Adrenal gland (tissue), 5 donors: ENCODE measurements at regions not wholly inside any gene's neighbourhood (a gene's known extent, or its start where the extent isn't known, plus 50 kb on each side); places are given as distances from the start of the nearest gene placed in this dataset.

Source experiments
- POLR2A ChIP-seq, 2 donors: fragments of 450-650 bp; IDR thresholded peaks; one replicate each; pipeline ENCODE4 v1.6.1; 2017; ENCODE audit warnings: antibody characterized with exemption in 2 of 2, mild to moderate bottlenecking in 2 of 2, moderate library complexity in 1 of 2
- TF ChIP-seq, protein P1 (sequence below), 6 experiments: fragments of 450-650 bp in 4 of 6; fragments of 200-600 bp in 2 of 6; sonication (generic) in 1 of 6; IDR thresholded peaks; 1 replicate in 5 of 6; 2 replicates in 1 of 6; pipeline versions ENCODE4 v1.5.1 to v1.8.0; 2016 to 2021; ENCODE audit warnings: antibody characterized with exemption in 6 of 6, mild to moderate bottlenecking in 2 of 6, moderate library complexity in 1 of 6
- donor health status: DM: no; HTN: no; CAD: no.

DNA sequence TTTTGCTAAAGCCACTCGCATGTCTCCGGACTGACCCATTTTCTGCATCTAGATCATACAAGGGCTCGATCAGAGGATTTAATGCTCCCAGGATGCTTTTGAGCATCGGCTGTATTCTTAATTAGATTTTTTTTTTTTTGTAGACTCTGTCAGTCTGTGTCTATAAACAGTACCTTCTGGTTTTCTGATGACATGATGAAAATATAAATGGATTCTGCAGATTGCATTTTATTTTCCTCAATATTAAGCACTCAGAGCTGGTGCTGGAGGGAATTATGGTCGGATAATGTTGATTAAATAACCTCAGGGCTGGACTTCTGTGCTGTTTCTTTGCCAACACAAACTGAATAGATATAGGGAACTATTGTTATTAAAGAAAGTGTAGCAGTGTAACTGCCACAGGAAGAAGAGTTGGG is 57.1 kb upstream of the LIMCH1 start:
- TF ChIP-seq, protein P1, sequence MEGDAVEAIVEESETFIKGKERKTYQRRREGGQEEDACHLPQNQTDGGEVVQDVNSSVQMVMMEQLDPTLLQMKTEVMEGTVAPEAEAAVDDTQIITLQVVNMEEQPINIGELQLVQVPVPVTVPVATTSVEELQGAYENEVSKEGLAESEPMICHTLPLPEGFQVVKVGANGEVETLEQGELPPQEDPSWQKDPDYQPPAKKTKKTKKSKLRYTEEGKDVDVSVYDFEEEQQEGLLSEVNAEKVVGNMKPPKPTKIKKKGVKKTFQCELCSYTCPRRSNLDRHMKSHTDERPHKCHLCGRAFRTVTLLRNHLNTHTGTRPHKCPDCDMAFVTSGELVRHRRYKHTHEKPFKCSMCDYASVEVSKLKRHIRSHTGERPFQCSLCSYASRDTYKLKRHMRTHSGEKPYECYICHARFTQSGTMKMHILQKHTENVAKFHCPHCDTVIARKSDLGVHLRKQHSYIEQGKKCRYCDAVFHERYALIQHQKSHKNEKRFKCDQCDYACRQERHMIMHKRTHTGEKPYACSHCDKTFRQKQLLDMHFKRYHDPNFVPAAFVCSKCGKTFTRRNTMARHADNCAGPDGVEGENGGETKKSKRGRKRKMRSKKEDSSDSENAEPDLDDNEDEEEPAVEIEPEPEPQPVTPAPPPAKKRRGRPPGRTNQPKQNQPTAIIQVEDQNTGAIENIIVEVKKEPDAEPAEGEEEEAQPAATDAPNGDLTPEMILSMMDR (IDR thresholded peaks at IDR 0.05), result no peak
- no peak for TF ChIP-seq POLR2A (IDR thresholded peaks at IDR 0.05)
